GM12875 (cell line): ENCODE measurements at regions not wholly inside any gene's neighbourhood (a gene's known extent, or its start where the extent isn't known, plus 50 kb on each side); places are given as distances from the start of the nearest gene placed in this dataset.
A peak's percentile ranks its signal among the peaks of the same experiment; 100 is the strongest.

Source experiments
- H3K4me3 ChIP-seq: one replicate; pipeline ENCODE4 v1.5.1; 2011; ENCODE audit warnings: low read depth, low read length, control low read depth
- CTCF ChIP-seq: IDR thresholded peaks from 2 replicates; pipeline ENCODE4 v1.5.1; 2011; ENCODE audit warnings: low read depth, mild to moderate bottlenecking, control low read depth, inconsistent platforms, low read length, moderate library complexity, borderline replicate concordance; ENCODE audit not compliant: insufficient read depth

DNA sequence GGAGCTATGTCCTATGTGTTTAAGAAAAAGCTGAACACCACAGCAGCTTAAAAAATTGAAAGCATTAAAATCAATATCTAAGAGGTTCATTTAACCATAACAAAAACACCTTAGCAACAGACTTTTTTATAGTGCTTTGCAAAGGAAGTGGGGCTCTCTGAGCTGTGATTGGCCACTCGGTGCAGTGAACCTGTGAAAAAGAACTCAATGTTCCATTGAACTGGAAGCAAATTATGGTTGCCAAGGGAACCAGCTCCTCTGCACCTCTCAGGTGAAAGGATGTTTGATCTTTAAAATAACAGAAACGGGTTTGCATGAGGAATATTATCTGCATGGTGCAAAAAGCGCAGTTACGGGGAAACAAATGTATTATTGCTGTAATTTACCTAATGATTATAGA lies 149.4 kb downstream of the SNAPC1 start:
- no peak for TF ChIP-seq CTCF
- H3K4me3 ChIP-seq: no peak overlapping the region

DNA sequence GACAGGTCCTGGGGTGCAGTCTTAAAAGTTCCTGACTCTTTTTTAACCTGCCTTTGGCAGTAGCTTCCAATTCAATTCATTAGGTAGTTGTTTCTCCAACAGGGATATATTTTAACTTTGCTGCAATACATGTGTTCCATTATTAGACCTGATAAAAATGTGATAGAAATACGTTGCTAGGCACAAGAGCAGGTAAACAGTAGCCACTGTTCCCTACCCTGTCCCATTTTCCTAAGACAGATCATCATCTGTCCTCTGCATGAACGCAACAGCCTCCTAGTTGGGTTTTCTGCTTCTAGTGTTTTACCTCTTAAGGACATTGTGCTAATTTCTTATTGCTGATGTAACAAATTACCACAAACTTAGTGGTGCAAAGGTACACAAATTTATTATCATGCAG lies 156.8 kb downstream of the SNAPC1 start:
- TF ChIP-seq CTCF: no peak
- H3K4me3 ChIP-seq: no peak overlapping the region

GRCh38 chr14:61923348-61923747 lies 161.1 kb downstream of the SNAPC1 start:
- no peak overlapping the region for H3K4me3 ChIP-seq
- no peak for TF ChIP-seq CTCF

DNA sequence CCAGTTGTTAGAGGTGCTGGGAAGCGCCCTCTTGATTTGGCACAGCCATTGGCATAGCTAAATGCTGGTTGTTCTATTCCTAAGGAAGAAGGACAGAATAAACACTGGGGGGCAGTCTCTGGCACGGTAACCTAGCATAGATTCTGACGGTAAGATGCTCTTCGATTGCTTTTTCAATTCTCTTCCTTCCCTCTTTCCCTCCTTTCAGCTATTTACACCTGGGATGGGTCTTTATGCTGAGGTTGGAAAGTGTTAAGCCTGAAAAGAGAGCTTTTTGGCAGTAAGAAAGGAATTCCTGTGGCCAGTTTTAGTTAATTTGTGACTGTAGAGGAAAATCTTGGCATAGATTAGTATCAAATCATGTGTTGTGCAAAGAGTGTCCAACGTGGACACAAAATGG lies 162.8 kb downstream of the SNAPC1 start:
- peak; percentile 19; the same call in 1 of the 2 replicates for TF ChIP-seq CTCF
- no peak overlapping the region for H3K4me3 ChIP-seq

DNA sequence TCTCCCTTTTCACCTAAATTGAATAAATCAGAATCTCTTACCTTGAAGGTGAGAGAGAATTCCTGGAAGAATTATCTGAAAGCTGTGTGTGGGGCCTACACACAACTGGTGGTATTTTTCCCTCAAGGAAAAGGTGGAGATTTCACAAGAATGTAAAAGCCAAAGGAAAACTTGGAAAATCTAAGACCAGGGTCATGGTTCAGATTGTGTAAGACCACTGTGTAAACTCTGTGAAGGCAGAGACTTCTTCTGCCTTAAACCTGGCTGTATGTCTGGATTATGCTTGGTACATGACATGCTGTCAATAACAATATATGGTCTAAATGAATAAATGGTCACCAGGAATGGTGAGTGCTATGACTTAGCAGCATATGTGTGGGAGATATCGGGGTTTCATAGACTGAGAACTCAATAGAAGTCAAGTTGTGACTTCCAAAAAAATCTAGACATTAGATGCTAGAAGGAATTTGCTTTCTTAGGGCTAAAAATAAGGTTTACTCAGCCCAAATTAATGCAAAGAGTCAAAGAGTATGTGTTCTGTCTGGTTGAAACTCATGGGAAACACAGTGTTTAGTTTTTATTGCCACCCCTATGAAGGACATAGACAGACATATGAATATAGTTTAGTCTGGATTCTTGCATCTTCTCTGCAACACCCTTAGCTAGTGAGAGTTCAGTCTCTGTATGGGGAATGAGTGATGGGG lies 163.7 kb downstream of the SNAPC1 start:
- H3K4me3 ChIP-seq: no peak overlapping the region
- TF ChIP-seq CTCF: no peak

DNA sequence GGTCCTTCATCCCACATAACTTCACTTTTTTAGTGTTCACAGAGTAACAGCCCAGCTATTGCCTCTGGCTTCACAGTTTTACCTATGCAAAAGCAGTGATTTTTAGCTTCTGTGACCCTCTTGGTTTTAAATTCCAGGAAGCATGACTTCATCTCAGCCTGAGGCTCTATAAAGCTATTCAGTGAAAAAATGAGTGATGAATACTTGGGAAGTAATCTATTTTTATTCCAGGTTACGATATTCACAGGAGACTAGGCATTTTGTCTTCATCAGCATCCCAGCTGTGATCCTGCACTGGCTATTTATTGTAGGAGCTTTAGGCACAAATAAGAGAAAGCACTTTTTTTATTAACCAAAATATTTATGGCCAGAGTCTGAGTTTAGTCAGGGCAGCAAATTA lies 164.8 kb downstream of the SNAPC1 start:
- no peak for TF ChIP-seq CTCF
- H3K4me3 ChIP-seq: no peak overlapping the region

- no peak overlapping the region for H3K4me3 ChIP-seq
- no peak for TF ChIP-seq CTCF
Observed at GRCh38 chr14:61927520-61927919, 165.3 kb downstream of the SNAPC1 start.
